ACHN (cell line): ENCODE measurements at regions not wholly inside any gene's neighbourhood (a gene's known extent, or its start where the extent isn't known, plus 50 kb on each side); places are given as distances from the start of the nearest gene placed in this dataset.
A peak's percentile ranks its signal among the peaks of the same experiment; 100 is the strongest.

ENCODE experiments used
- DNase-seq: peaks from one replicate; pipeline ENCODE4 v3.0.0-alpha.2; 2015
- in situ Hi-C: cut with HindIII; loops from 2 replicates; pipeline ENCODE4 v1.10.0; 2017; ENCODE audit warnings: low sequenced_read_pairs, low pct_ligation_motif_present, low pct_unique_long_range_greater_than_20kb

DNA sequence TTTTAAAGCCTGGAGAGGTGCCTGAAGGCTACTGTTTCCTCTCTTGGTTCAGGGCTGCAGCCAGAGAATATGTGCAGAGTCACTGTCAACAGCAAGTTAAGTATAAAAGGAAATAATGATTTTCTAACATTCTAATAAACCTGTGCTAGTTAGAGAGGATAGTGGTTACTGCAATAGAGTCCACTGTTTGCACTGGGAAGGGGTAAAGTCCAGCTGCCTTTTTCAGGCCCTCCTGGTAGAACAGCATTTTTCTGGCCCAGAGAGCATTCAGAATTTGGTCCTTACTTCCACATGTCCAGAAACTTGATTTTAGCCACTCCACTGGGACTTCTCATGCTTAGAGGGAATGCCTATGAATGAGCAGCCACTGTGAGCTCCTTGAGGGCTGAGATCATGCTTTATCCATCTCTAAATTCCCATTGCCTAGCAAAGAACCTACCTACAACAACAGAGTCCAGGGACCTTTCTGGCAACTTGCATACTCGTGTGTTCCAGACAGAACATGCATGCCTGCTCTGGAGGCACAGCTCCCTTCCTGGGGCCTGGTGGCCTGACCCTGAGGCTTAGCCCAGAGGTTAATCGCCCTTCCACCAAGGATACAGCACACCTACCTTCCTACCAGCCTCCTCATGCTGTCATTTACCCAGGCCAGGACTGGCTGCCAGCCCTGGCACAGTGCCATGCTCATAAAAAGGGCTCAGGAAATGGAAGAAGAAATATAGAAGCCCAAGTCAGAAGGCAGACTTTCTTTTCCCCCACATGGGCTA, 50.3 kb upstream of the ATP13A3 start:
- peak; percentile 58 for DNase-seq
- in situ Hi-C loops, result no loop called here
